Breast epithelium (tissue), 4 donors: ENCODE measurements at regions not wholly inside any gene's neighbourhood (a gene's known extent, or its start where the extent isn't known, plus 50 kb on each side); places are given as distances from the start of the nearest gene placed in this dataset.

Source experiments
- DNase-seq, 2 donors: peaks; one replicate each; pipeline ENCODE4 v3.0.0-alpha.2; 2019; ENCODE audit warnings: low spot score in 2 of 2
- H3K27ac ChIP-seq, 2 donors: fragments of 200-600 bp; sonication (generic) in 1 of 2; one replicate each; pipeline ENCODE4 v1.5.1; 2016 to 2019; ENCODE audit warnings: mild to moderate bottlenecking in 1 of 2
- H3K27me3 ChIP-seq, 2 donors: fragments of 200-600 bp; sonication (generic) in 1 of 2; one replicate each; pipeline versions ENCODE4 v1.5.1 to v1.6.0; 2017 to 2019; ENCODE audit warnings: control low read depth in 1 of 2, mild to moderate bottlenecking in 1 of 2
- H3K36me3 ChIP-seq: fragments of 200-600 bp; one replicate; pipeline ENCODE4 v1.5.1; 2019
- H3K4me1 ChIP-seq, 2 donors: fragments of 200-600 bp; sonication (generic); one replicate each; pipeline ENCODE4 v1.5.1; 2016 to 2019; ENCODE audit warnings: control low read depth in 1 of 2
- H3K4me3 ChIP-seq, 3 donors: fragments of 200-600 bp; sonication (generic); 1 replicate in 2 of 3; 2 replicates in 1 of 3; pipeline ENCODE4 v1.5.1; 2016 to 2019; ENCODE audit warnings: mild to moderate bottlenecking in 3 of 3, moderate library complexity in 2 of 3
- H3K9me3 ChIP-seq, 2 donors: fragments of 200-600 bp; sonication (generic) in 1 of 2; one replicate each; pipeline ENCODE4 v1.5.1; 2016 to 2019; ENCODE audit warnings: control low read depth in 1 of 2
- POLR2A ChIP-seq: fragments of 450-650 bp; IDR thresholded peaks from one replicate; pipeline ENCODE4 v1.6.1; 2016; ENCODE audit warnings: antibody characterized with exemption, mild to moderate bottlenecking, moderate library complexity
- POLR2AphosphoS5 ChIP-seq, 3 donors: sonication (generic); formaldehyde crosslinking; IDR thresholded peaks; one replicate each; pipeline ENCODE4 v1.6.1; 2017; ENCODE audit warnings: antibody characterized with exemption in 3 of 3
- intact Hi-C: fragments of 100-400 bp; cut with DNase I; formaldehyde crosslinking; loops from one replicate; pipeline ENCODE4 v1.15.1; 2023; ENCODE audit warnings: low total_unique reads
- TF ChIP-seq, protein P1 (sequence below), 3 donors: fragments of 450-650 bp; IDR thresholded peaks; one replicate each; pipeline ENCODE4 v1.5.1; 2016 to 2017; ENCODE audit warnings: antibody characterized with exemption in 3 of 3, mild to moderate bottlenecking in 3 of 3, moderate library complexity in 3 of 3

- H3K36me3 ChIP-seq = no peaks in the 10 kb centered on the region
- no peak overlapping the region for H3K27ac ChIP-seq
- DNase-seq = no peak
- no peaks in the 10 kb centered on the region for H3K27me3 ChIP-seq
- H3K9me3 ChIP-seq = no peaks in the 10 kb centered on the region
- intact Hi-C loops = no loop called here
- TF ChIP-seq, protein P1, sequence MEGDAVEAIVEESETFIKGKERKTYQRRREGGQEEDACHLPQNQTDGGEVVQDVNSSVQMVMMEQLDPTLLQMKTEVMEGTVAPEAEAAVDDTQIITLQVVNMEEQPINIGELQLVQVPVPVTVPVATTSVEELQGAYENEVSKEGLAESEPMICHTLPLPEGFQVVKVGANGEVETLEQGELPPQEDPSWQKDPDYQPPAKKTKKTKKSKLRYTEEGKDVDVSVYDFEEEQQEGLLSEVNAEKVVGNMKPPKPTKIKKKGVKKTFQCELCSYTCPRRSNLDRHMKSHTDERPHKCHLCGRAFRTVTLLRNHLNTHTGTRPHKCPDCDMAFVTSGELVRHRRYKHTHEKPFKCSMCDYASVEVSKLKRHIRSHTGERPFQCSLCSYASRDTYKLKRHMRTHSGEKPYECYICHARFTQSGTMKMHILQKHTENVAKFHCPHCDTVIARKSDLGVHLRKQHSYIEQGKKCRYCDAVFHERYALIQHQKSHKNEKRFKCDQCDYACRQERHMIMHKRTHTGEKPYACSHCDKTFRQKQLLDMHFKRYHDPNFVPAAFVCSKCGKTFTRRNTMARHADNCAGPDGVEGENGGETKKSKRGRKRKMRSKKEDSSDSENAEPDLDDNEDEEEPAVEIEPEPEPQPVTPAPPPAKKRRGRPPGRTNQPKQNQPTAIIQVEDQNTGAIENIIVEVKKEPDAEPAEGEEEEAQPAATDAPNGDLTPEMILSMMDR (IDR thresholded peaks at IDR 0.05) = no peak
- no peak for TF ChIP-seq POLR2A
- TF ChIP-seq POLR2AphosphoS5 (IDR thresholded peaks at IDR 0.05) = no peak
- H3K4me3 ChIP-seq = no peak overlapping the region
- H3K4me1 ChIP-seq = no peaks in the 10 kb centered on the region
These were observed 110.2 kb upstream of the TSHZ3 start for GRCh38 chr19:31459430-31459829.

DNA sequence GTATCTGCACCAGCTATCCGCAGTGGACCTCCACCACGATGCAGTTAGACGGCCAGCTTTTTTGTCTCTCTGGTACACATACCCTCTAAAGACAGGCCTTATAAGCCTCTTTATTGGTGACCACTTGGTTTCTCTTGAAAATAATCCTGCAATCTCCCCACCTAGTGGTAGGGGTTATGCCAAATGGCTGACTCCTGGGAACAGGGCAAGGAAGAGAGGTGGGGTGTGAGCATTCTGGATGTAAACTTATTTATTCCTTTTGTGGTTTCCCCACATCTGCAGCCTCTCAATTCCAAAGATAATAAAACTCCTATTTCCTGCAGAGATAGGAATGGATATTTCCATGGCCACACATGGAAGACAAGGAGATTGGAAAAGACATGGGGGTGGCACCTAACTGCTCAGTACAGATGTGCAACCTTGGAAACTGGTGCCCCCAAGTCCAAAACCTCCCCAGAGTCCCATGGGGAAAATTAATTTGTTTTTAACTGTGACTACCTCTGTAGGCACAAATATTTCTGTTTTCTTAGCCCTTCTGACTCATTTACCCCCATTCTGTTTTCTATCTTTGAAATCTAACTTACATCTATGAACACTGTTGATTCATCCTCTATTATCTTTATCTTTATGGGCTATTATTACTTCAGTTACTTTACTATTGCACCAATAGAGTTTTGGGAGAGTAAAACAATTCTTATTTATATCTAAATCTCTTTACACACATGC, 112.7 kb upstream of the TSHZ3 start:
- no peaks in the 10 kb centered on the region for H3K9me3 ChIP-seq
- no peak overlapping the region for H3K27ac ChIP-seq
- DNase-seq = no peak
- no peaks in the 10 kb centered on the region for H3K4me1 ChIP-seq
- no peaks in the 10 kb centered on the region for H3K36me3 ChIP-seq
- TF ChIP-seq, protein P1 (IDR thresholded peaks at IDR 0.05) = no peak
- no peak for TF ChIP-seq POLR2AphosphoS5 (IDR thresholded peaks at IDR 0.05)
- TF ChIP-seq POLR2A = no peak
- intact Hi-C loops = no loop called here
- no peak overlapping the region for H3K4me3 ChIP-seq
- H3K27me3 ChIP-seq = no peaks in the 10 kb centered on the region

DNA sequence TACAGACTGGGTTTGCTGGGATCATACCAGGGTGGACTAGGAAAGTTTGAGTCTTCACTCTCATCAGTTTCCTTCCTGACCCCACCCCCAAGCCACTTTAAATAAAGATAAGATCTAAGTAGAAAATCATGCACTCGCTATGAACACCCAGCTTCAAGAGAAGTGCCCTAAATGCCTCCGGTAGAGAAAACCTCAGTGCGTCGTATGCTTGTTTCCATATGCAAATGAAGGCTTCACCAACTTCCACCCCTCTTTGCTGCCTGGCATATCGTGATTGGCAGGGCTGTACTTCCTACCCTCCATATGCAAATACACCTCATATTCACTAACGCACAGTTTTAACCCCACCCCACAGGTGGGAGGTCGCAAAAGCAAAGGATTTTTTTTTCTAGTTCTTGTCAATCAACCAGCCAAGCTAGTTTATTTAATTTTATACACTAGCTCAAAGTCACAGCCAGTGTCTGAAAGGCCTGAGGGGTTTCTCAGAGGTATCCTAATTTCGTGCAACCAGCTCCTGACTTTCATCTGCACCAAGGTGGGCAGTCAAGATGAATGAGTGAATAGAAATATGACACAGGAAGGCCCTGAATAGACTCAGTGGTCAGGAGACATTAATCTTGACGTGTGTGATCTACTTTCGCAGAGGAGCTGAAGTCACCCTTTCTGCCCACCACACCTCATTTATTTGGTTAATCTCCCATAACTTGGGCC, 121.1 kb upstream of the TSHZ3 start:
- Histone ChIP-seq H3K27ac (no peak overlapping the region), H3K4me1 (no peaks in the 10 kb centered on the region), H3K4me3 (no peak overlapping the region), H3K36me3 (no peaks in the 10 kb centered on the region), H3K9me3 (no peaks in the 10 kb centered on the region), H3K27me3 (peaks cover 0 to 3% of the 10 kb centered on the region in 2 donors)
- DNase-seq = no peak
- intact Hi-C loops = no loop called here
- TF ChIP-seq POLR2A (no peak), POLR2AphosphoS5 (IDR thresholded peaks at IDR 0.05) (no peak)
- TF ChIP-seq, protein P1 (IDR thresholded peaks at IDR 0.05) = no peak

DNA sequence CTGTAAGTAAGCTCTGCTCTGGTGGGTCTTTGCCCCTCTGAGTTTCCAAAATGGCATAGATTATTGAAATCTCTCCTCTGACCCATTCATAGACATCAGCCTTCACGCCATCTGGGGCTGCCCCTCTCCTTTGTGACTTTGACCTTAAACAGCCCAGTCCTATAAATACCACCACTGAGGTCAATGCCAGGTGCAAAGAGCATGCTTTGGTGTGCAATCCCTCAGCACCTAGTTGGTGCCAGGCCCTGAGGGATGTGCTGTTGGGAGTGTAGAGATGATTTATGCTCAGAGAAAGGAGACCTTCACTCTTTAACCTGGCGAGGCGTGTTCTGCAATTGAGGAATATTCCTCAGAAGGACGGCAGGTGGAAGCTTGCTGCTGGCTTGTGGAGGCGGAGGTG, 121.7 kb upstream of the TSHZ3 start:
- Histone ChIP-seq H3K9me3 (no peaks in the 10 kb centered on the region), H3K36me3 (no peaks in the 10 kb centered on the region), H3K4me1 (no peaks in the 10 kb centered on the region), H3K27ac (no peak overlapping the region), H3K27me3 (peaks cover 0 to 3% of the 10 kb centered on the region in 2 donors), H3K4me3 (no peak overlapping the region)
- DNase-seq = no peak
- TF ChIP-seq POLR2AphosphoS5 (IDR thresholded peaks at IDR 0.05) (no peak), POLR2A (no peak)
- TF ChIP-seq, protein P1 (IDR thresholded peaks at IDR 0.05) = no peak
- intact Hi-C loops = no loop called here

DNA sequence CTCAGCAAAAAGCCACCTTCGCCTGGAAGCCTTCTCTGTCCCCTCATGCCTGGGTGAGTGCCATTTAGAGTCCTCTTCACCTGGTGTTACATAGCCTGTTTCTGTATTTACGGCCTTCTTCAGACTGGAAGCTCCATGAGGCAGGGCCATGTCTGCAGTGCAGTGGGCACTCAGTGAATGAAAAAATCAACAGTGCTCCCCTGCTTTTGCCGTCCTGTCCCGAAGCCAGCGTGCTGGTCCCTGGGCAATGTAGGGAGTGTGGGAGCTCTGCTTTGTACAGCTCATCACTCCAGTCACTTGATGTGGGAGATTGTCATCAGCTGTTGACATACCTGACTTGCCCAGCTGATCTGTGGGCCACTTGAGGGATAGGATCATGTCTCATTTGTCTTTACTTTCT, 129.0 kb upstream of the TSHZ3 start:
- Histone ChIP-seq H3K27ac (no peak overlapping the region), H3K4me1 (no peaks in the 10 kb centered on the region), H3K9me3 (peaks cover 0 to 2% of the 10 kb centered on the region in 2 donors), H3K4me3 (no peak overlapping the region), H3K36me3 (no peaks in the 10 kb centered on the region), H3K27me3 (no peaks in the 10 kb centered on the region)
- no peak for DNase-seq
- TF ChIP-seq POLR2A (no peak), POLR2AphosphoS5 (IDR thresholded peaks at IDR 0.05) (no peak)
- TF ChIP-seq, protein P1 (IDR thresholded peaks at IDR 0.05) = no peak
- intact Hi-C loops = no loop called here
